Mesenchymal stem cell (in vitro differentiated cells and primary cell): ENCODE measurements at regions not wholly inside any gene's neighbourhood (a gene's known extent, or its start where the extent isn't known, plus 50 kb on each side); places are given as distances from the start of the nearest gene placed in this dataset.

Source experiments
- DNase-seq: peaks from one replicate; pipeline ENCODE4 v3.0.0-alpha.2; 2013
- H2AFZ ChIP-seq: one replicate; pipeline ENCODE4 v1.6.1; 2013; ENCODE audit warnings: low read depth, mild to moderate bottlenecking, control low read depth, inconsistent platforms, low read length, moderate library complexity
- H2AK5ac ChIP-seq: 2 replicates; pipeline ENCODE4 v1.6.1; 2013; ENCODE audit warnings: low read length, moderate library complexity, mild to moderate bottlenecking, inconsistent platforms; ENCODE audit not compliant: severe bottlenecking
- H2BK120ac ChIP-seq: one replicate; pipeline ENCODE4 v1.6.1; 2013; ENCODE audit warnings: low read depth, mild to moderate bottlenecking, inconsistent platforms, low read length, moderate library complexity
- H2BK12ac ChIP-seq, 2 experiments: one replicate each; pipeline ENCODE4 v1.6.1; 2013; ENCODE audit warnings: inconsistent platforms in 2 of 2, low read length in 2 of 2, mild to moderate bottlenecking in 2 of 2, moderate library complexity in 2 of 2, control low read depth in 1 of 2
- H2BK15ac ChIP-seq: one replicate; pipeline ENCODE4 v1.6.1; 2013; ENCODE audit warnings: mild to moderate bottlenecking, low read depth, inconsistent platforms; ENCODE audit not compliant: poor library complexity, severe bottlenecking
- H2BK5ac ChIP-seq: 2 replicates; pipeline ENCODE4 v1.6.1; 2013; ENCODE audit warnings: low read depth, mild to moderate bottlenecking, low read length, control low read depth, inconsistent platforms; ENCODE audit not compliant: poor library complexity, severe bottlenecking
- H3K14ac ChIP-seq, 2 experiments: one replicate each; pipeline ENCODE4 v1.6.1; 2013; ENCODE audit warnings: inconsistent platforms in 2 of 2, low read length in 2 of 2, control low read depth in 1 of 2, mild to moderate bottlenecking in 1 of 2, moderate library complexity in 1 of 2
- H3K18ac ChIP-seq, 2 experiments: one replicate each; pipeline ENCODE4 v1.6.1; 2013; ENCODE audit warnings: inconsistent platforms in 2 of 2, low read length in 2 of 2, control low read depth in 1 of 2, low read depth in 1 of 2, mild to moderate bottlenecking in 1 of 2
- H3K23ac ChIP-seq, 2 experiments: one replicate each; pipeline ENCODE4 v1.6.1; 2013; ENCODE audit warnings: inconsistent platforms in 2 of 2, low read length in 2 of 2, mild to moderate bottlenecking in 2 of 2, moderate library complexity in 2 of 2, control low read depth in 1 of 2
- H3K27ac ChIP-seq: 2 replicates; pipeline ENCODE4 v1.5.1; 2013; ENCODE audit warnings: mild to moderate bottlenecking, moderate library complexity, low read length, control low read depth, inconsistent platforms; ENCODE audit not compliant: poor library complexity, severe bottlenecking
- H3K27me3 ChIP-seq, 2 experiments: 2 replicates each; pipeline versions ENCODE4 v1.6.1 to v1.7.0; 2013; ENCODE audit warnings: low read length in 2 of 2, mild to moderate bottlenecking in 2 of 2, moderate library complexity in 2 of 2, control low read depth in 1 of 2, inconsistent platforms in 1 of 2; ENCODE audit not compliant: control insufficient read depth in 1 of 2, insufficient read depth in 1 of 2
- H3K36me3 ChIP-seq, 2 experiments: 2 replicates each; pipeline versions ENCODE4 v1.6.1 to v1.7.0; 2013; ENCODE audit warnings: low read length in 2 of 2, control low read depth in 1 of 2, inconsistent platforms in 1 of 2, low read depth in 1 of 2, mild to moderate bottlenecking in 1 of 2; ENCODE audit not compliant: insufficient read depth in 2 of 2, control insufficient read depth in 1 of 2
- H3K4ac ChIP-seq, 2 experiments: one replicate each; pipeline ENCODE4 v1.6.1; 2013; ENCODE audit warnings: inconsistent platforms in 2 of 2, low read length in 2 of 2, mild to moderate bottlenecking in 2 of 2, moderate library complexity in 2 of 2, control low read depth in 1 of 2, low read depth in 1 of 2
- H3K4me1 ChIP-seq: 2 replicates; pipeline ENCODE4 v1.6.1; 2013; ENCODE audit warnings: low read depth, low read length, control low read depth; ENCODE audit not compliant: control insufficient read depth, insufficient read depth
- H3K4me2 ChIP-seq: 2 replicates; pipeline ENCODE4 v1.6.1; 2013; ENCODE audit warnings: low read length, mild to moderate bottlenecking, inconsistent platforms; ENCODE audit not compliant: poor library complexity, severe bottlenecking
- H3K4me3 ChIP-seq, 2 experiments: 2 replicates each; pipeline versions ENCODE4 v1.5.1 to v1.7.0; 2013; ENCODE audit warnings: low read length in 2 of 2, mild to moderate bottlenecking in 2 of 2, control low read depth in 1 of 2, low read depth in 1 of 2; ENCODE audit not compliant: insufficient read depth in 1 of 2
- H3K79me1 ChIP-seq: replicated peaks from 2 replicates; pipeline ENCODE4 v1.6.1; 2013; ENCODE audit warnings: mild to moderate bottlenecking, control low read depth, low read length, inconsistent platforms; ENCODE audit not compliant: poor library complexity, severe bottlenecking
- H3K9ac ChIP-seq: 2 replicates; pipeline ENCODE4 v1.7.0; 2013; ENCODE audit warnings: mild to moderate bottlenecking, low read length, moderate library complexity
- H3K9me3 ChIP-seq: 2 replicates; pipeline ENCODE4 v1.7.0; 2013; ENCODE audit warnings: mild to moderate bottlenecking, low read length; ENCODE audit not compliant: control insufficient read depth
- H4K8ac ChIP-seq: one replicate; pipeline ENCODE4 v1.6.1; 2013; ENCODE audit warnings: inconsistent platforms, mild to moderate bottlenecking, low read length, moderate library complexity
- H4K91ac ChIP-seq: one replicate; pipeline ENCODE4 v1.6.1; 2013; ENCODE audit warnings: mild to moderate bottlenecking, low read length, inconsistent platforms
- WGBS: methylation state at CpG from one replicate; pipeline ENCODE4 v1.1.7; 2013; ENCODE audit warnings: mixed read lengths; 5-methylcytosine and 5-hydroxymethylcytosine counted together

- Histone ChIP-seq H3K14ac (no peak overlapping the region), H4K91ac (no peak overlapping the region), H3K9me3 (no peaks in the 10 kb centered on the region), H3K36me3 (no peaks in the 10 kb centered on the region), H3K18ac (no peak overlapping the region), H3K4me2 (no peak overlapping the region), H2BK12ac (no peak overlapping the region), H2BK5ac (no peak overlapping the region), H3K4me1 (no peaks in the 10 kb centered on the region), H3K23ac (no peak overlapping the region), H3K4me3 (no peak overlapping the region), H3K27me3 (peaks cover 20 to 93% of the 10 kb centered on the region in 2 experiments), H2AFZ (no peak overlapping the region), H2BK120ac (no peak overlapping the region), H3K4ac (no peak overlapping the region), H3K79me1 (no peaks in the 10 kb centered on the region), H2AK5ac (no peak overlapping the region), H3K27ac (no peak overlapping the region), H2BK15ac (no peak overlapping the region), H3K9ac (no peak overlapping the region), H4K8ac (no peak overlapping the region)
- WGBS, result 66% methylated on average over 4 of the region's 6 CpGs
- DNase-seq, result no peak
Observed at GRCh38 chr3:72462595-72463011, 385.6 kb downstream of the SHQ1 start.

DNA sequence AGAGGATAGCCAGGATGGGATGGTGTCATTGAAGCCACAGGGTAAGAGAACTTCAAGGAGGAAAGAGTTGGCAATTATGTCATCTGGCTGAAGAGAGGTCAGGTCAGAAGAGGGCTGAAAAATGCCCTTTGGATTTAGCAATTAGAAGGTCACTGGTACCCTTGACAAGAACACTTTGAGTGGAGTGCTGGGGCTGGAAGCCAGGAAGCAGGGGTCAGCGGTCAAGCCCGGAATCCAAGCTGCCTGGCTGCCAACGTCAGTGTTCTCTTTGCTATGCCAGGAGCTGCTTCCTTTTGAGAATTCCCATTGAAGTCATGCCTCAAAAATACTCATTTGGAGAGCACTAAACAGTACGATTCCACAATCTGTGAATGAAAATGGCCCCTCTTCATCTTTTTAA is 386.5 kb downstream of the SHQ1 start:
- H3K9ac ChIP-seq, result no peak overlapping the region
- H3K4me3 ChIP-seq, result no peak overlapping the region
- H2AFZ ChIP-seq, result no peak overlapping the region
- no peak overlapping the region for H2AK5ac ChIP-seq
- no peak overlapping the region for H2BK120ac ChIP-seq
- no peak overlapping the region for H3K4ac ChIP-seq
- no peaks in the 10 kb centered on the region for H3K9me3 ChIP-seq
- no peaks in the 10 kb centered on the region for H3K4me1 ChIP-seq
- H2BK15ac ChIP-seq, result no peak overlapping the region
- no peaks in the 10 kb centered on the region for H3K36me3 ChIP-seq
- H4K91ac ChIP-seq, result no peak overlapping the region
- H3K79me1 ChIP-seq, result no peaks in the 10 kb centered on the region
- H3K23ac ChIP-seq, result no peak overlapping the region
- H3K18ac ChIP-seq, result no peak overlapping the region
- no peak for DNase-seq
- no peak overlapping the region for H3K27ac ChIP-seq
- no peak overlapping the region for H2BK5ac ChIP-seq
- WGBS, result 66% methylated on average over 3 of the region's 4 CpGs
- peaks cover 16 to 93% of the 10 kb centered on the region in 2 experiments for H3K27me3 ChIP-seq
- no peak overlapping the region for H2BK12ac ChIP-seq
- no peak overlapping the region for H3K14ac ChIP-seq
- no peak overlapping the region for H3K4me2 ChIP-seq
- H4K8ac ChIP-seq, result no peak overlapping the region

- H2BK15ac ChIP-seq, result no peak overlapping the region
Observed at GRCh38 chr3:72460205-72461174, 387.8 kb downstream of the SHQ1 start.

DNA sequence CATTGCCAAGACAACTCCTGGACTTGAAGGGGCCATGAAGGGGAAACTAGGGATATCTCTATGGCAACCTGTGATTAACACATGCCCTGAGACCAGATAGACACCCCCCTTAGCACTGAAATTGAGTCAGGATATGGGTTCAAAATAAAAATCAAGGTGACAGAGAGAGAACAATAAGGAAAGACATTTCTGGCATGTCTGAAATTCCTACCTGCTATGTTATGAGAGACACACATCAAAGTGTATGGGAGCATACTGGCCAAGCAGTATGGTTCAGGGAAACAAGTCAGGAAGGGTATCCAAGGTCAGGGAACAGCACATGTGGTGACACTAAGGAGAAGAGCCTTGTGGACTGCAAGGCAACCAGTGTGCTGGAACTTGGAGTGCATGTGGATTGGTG is 388.7 kb downstream of the SHQ1 start:
- peaks cover 6 to 83% of the 10 kb centered on the region in 2 experiments for H3K27me3 ChIP-seq
- H3K9ac ChIP-seq, result no peak overlapping the region
- H2AFZ ChIP-seq, result no peak overlapping the region
- H3K9me3 ChIP-seq, result no peaks in the 10 kb centered on the region
- H2BK15ac ChIP-seq, result no peak overlapping the region
- no peaks in the 10 kb centered on the region for H3K79me1 ChIP-seq
- no peak for DNase-seq
- H3K36me3 ChIP-seq, result no peaks in the 10 kb centered on the region
- H2BK5ac ChIP-seq, result no peak overlapping the region
- H2BK12ac ChIP-seq, result no peak overlapping the region
- no peak overlapping the region for H3K14ac ChIP-seq
- no peak overlapping the region for H3K4ac ChIP-seq
- no peak overlapping the region for H4K91ac ChIP-seq
- no peak overlapping the region for H3K27ac ChIP-seq
- H3K18ac ChIP-seq, result no peak overlapping the region
- no peak overlapping the region for H4K8ac ChIP-seq
- H2AK5ac ChIP-seq, result no peak overlapping the region
- no peak overlapping the region for H2BK120ac ChIP-seq
- no peak overlapping the region for H3K4me3 ChIP-seq
- H3K4me2 ChIP-seq, result no peak overlapping the region
- H3K4me1 ChIP-seq, result no peaks in the 10 kb centered on the region
- H3K23ac ChIP-seq, result no peak overlapping the region

More at GRCh38 chr3:72460205-72461174, 387.8 kb downstream of the SHQ1 start:
- Histone ChIP-seq H3K4me1 (no peaks in the 10 kb centered on the region), H3K4me2 (no peak overlapping the region), H3K14ac (no peak overlapping the region), H2AK5ac (no peak overlapping the region), H4K91ac (no peak overlapping the region), H3K27me3 (peaks cover 10 to 83% of the 10 kb centered on the region in 2 experiments), H2BK5ac (no peak overlapping the region), H4K8ac (no peak overlapping the region), H3K79me1 (no peaks in the 10 kb centered on the region), H3K4me3 (no peak overlapping the region), H2BK12ac (no peak overlapping the region), H3K9me3 (no peaks in the 10 kb centered on the region), H3K9ac (no peak overlapping the region), H3K18ac (no peak overlapping the region), H2AFZ (no peak overlapping the region), H3K36me3 (no peaks in the 10 kb centered on the region), H3K23ac (no peak overlapping the region), H2BK120ac (no peak overlapping the region), H3K27ac (no peak overlapping the region), H3K4ac (no peak overlapping the region)
- DNase-seq, result no peak
- WGBS, result 93% methylated on average over 7 of the region's 8 CpGs
